ENCODE measurements at regions not wholly inside any gene's neighbourhood (a gene's known extent, or its start where the extent isn't known, plus 50 kb on each side); places are given as distances from the start of the nearest gene placed in this dataset.

GRCh38 chr11:15912825-15913224, 443.5 kb downstream of the SOX6 start:
- TF ChIP-seq GATA2 (IDR thresholded peaks at IDR 0.05; ENCODE audit: low read depth, low read length) (no peak), GATA3 (IDR thresholded peaks at IDR 0.05; ENCODE audit: low read depth, low read length) (no peak)

All from SH-SY5Y (cell line).